HCT116 (cell line): ENCODE measurements at regions not wholly inside any gene's neighbourhood (a gene's known extent, or its start where the extent isn't known, plus 50 kb on each side); places are given as distances from the start of the nearest gene placed in this dataset.
A peak's percentile ranks its signal among the peaks of the same experiment; 100 is the strongest.

ENCODE experiments used
- EGR1 ChIP-seq: IDR thresholded peaks from 2 replicates; pipeline ENCODE4 v1.6.1; 2012; ENCODE audit warnings: low read depth
- EZH2 ChIP-seq: fragments of 200-600 bp; sonication (generic); IDR thresholded peaks from 2 replicates; pipeline ENCODE4 v1.6.1; 2017; ENCODE audit warnings: antibody characterized with exemption, mixed run types
- EZH2phosphoT487 ChIP-seq: fragments of 200-600 bp; IDR thresholded peaks from 2 replicates; pipeline ENCODE4 v1.6.1; 2018; ENCODE audit warnings: antibody characterized with exemption, borderline replicate concordance
- POLR2A ChIP-seq: IDR thresholded peaks from 2 replicates; pipeline ENCODE4 v1.7.0; 2011; ENCODE audit warnings: borderline replicate concordance; ENCODE audit not compliant: insufficient read depth, insufficient read length; ENCODE audit errors: extremely low read depth
- POLR2AphosphoS5 ChIP-seq: IDR thresholded peaks from 2 replicates; pipeline ENCODE4 v1.6.1; 2011; ENCODE audit warnings: mild to moderate bottlenecking, low read depth, low read length, moderate library complexity
- RAD21 ChIP-seq: IDR thresholded peaks from 2 replicates; pipeline ENCODE4 v1.6.1; 2012; ENCODE audit warnings: low read depth, mild to moderate bottlenecking
- SP1 ChIP-seq: IDR thresholded peaks from 2 replicates; pipeline ENCODE4 v1.6.1; 2012; ENCODE audit warnings: low read depth
- YY1 ChIP-seq: IDR thresholded peaks from 2 replicates; pipeline ENCODE4 v1.6.1; 2011; ENCODE audit warnings: low read length, low read depth, moderate library complexity, mild to moderate bottlenecking; ENCODE audit not compliant: insufficient replicate concordance; ENCODE audit errors: extremely low read depth
- ZNF274 ChIP-seq: fragments of 200-500 bp; sonication (Bioruptor generic); IDR thresholded peaks from 2 replicates; pipeline ENCODE4 v1.6.1; 2014; ENCODE audit warnings: mild to moderate bottlenecking, low read depth, low read length, inconsistent platforms
- TF ChIP-seq, protein P1 (sequence below), 3 experiments: fragments of 200-600 bp in 1 of 3; sonication (generic) in 1 of 3; IDR thresholded peaks in 2 of 3; conservative IDR thresholded peaks in 1 of 3; 2 replicates each; pipeline ENCODE4 v1.5.1; 2012 to 2017; ENCODE audit warnings: low read depth in 2 of 3, low read length in 2 of 3, antibody characterized with exemption in 1 of 3, borderline replicate concordance in 1 of 3, control low read depth in 1 of 3, mild to moderate bottlenecking in 1 of 3, mixed read lengths in 1 of 3, mixed run types in 1 of 3, moderate library complexity in 1 of 3; ENCODE audit not compliant: insufficient read depth in 1 of 3
- TF ChIP-seq, protein P2 (sequence below): IDR thresholded peaks from 2 replicates; pipeline ENCODE4 v1.6.1; 2011; ENCODE audit warnings: mild to moderate bottlenecking, low read length, moderate library complexity; ENCODE audit not compliant: insufficient replicate concordance; ENCODE audit errors: extremely low read depth

DNA sequence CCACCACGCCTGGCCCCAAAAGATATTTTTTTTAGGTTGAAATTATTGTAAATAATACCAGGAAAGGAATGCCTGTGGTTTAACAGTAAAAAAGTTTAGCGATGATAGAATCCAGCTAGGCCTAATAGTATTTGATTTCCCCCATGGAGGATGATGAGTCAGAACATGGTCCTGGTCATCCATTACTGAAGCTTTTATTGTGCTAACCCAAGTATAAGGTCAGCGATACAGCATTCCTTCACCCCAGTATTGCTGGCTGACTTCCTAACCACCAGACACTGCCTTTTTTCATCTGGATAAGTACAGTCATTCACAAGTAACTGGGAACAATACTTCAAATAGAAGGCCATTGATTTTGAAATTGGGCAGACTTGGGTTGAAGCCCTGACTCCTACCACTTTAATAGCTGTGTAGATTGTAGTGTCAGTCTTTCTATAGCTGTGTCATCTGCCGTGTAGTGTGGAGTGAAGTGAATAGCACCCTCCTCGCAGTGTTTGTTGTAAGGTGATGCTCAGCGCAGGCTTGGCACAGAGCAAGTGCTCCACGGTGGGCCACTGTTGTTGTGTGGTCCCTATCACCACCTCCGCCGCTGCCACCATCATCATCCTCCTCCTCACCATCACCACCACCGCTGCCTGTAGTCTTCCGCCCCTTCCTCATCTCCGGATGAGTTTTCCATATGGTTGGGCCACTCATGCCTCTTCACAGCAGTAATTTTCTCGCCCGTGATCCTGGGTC is 436.0 kb upstream of the TPM1 start:
- TF ChIP-seq EZH2phosphoT487 (no peak), YY1 (no peak), EZH2 (no peak), POLR2A (no peak), RAD21 (no peak), ZNF274 (no peak), EGR1 (no peak), SP1 (0 out of 2 replicates have a peak, but pooled peaks have one; percentile 17), POLR2AphosphoS5 (no peak)
- TF ChIP-seq, protein P1, sequence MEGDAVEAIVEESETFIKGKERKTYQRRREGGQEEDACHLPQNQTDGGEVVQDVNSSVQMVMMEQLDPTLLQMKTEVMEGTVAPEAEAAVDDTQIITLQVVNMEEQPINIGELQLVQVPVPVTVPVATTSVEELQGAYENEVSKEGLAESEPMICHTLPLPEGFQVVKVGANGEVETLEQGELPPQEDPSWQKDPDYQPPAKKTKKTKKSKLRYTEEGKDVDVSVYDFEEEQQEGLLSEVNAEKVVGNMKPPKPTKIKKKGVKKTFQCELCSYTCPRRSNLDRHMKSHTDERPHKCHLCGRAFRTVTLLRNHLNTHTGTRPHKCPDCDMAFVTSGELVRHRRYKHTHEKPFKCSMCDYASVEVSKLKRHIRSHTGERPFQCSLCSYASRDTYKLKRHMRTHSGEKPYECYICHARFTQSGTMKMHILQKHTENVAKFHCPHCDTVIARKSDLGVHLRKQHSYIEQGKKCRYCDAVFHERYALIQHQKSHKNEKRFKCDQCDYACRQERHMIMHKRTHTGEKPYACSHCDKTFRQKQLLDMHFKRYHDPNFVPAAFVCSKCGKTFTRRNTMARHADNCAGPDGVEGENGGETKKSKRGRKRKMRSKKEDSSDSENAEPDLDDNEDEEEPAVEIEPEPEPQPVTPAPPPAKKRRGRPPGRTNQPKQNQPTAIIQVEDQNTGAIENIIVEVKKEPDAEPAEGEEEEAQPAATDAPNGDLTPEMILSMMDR (IDR thresholded peaks at IDR 0.05 in 2 of 3, conservative IDR thresholded peaks at IDR 0.05 in 1 of 3; ENCODE audit: borderline replicate concordance in 1 of 3, insufficient read depth in 1 of 3, low read depth in 2 of 3, low read length in 2 of 3) = no peak
- TF ChIP-seq, protein P2, sequence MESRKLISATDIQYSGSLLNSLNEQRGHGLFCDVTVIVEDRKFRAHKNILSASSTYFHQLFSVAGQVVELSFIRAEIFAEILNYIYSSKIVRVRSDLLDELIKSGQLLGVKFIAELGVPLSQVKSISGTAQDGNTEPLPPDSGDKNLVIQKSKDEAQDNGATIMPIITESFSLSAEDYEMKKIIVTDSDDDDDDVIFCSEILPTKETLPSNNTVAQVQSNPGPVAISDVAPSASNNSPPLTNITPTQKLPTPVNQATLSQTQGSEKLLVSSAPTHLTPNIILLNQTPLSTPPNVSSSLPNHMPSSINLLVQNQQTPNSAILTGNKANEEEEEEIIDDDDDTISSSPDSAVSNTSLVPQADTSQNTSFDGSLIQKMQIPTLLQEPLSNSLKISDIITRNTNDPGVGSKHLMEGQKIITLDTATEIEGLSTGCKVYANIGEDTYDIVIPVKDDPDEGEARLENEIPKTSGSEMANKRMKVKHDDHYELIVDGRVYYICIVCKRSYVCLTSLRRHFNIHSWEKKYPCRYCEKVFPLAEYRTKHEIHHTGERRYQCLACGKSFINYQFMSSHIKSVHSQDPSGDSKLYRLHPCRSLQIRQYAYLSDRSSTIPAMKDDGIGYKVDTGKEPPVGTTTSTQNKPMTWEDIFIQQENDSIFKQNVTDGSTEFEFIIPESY = no peak
